ENCODE measurements at regions not wholly inside any gene's neighbourhood (a gene's known extent, or its start where the extent isn't known, plus 50 kb on each side); places are given as distances from the start of the nearest gene placed in this dataset.

DNA sequence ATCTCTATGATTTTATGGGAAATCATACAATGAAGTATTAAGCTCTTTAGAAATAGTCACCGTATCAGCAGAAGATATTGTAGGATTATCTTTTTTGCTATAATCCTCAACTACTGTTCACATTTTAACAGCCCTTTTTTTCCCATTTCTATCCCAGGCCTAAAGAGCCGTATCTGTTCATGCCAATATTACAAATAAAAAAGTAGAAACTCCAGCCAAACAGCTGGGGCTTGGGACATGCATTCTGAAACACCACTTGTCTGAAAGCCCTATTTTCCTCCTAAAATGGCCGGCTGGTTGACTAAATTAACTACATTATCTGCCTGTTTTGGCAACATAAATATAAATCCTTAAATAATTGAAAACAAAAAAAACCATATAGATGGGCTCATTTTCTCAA is 477.8 kb downstream of the CDH2 start:
- DNase-seq (ENCODE audit: low read depth in 4 of 4, low spot score in 3 of 4) = no peak

DNA sequence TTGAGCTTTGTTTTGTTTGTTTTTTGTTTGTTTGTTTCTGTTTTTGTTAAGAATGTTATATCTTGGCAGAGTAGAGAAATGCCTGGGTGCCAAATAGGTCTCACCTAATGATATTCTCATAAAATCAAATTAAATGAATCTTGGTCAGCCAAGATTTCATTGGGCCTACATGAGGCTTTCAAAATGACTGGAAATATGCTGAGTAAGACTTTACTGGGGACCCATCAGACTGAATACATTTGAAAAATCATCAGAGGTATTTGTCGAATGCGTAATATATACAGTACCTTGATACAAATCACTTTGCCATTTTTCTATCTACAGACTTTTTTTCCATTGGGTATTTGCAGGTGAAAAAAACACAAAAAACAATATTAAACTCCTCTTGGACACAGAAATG is 480.8 kb downstream of the CDH2 start:
- DNase-seq (ENCODE audit: low read depth in 4 of 4, low spot score in 3 of 4) = no peak

DNA sequence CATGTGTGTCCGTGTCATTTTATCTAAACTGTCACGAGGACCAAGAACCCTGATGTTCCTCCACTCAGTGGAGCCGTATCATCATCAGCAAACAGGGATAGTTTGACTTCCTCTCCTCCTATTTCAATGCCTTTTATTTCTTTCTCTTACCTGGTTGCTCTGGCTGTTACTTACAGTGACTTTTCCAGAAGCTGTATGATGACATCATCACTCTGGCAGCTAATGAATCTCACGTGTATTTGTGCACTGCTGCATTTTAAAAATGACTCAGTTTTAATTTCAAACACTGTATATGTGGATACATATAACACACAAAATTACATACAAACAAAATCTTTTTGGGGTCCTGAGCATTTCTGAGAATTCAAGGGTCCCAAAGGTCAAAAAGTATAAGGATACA is 481.4 kb downstream of the CDH2 start:
- no peak for DNase-seq (ENCODE audit: low read depth in 4 of 4, low spot score in 3 of 4)

DNA sequence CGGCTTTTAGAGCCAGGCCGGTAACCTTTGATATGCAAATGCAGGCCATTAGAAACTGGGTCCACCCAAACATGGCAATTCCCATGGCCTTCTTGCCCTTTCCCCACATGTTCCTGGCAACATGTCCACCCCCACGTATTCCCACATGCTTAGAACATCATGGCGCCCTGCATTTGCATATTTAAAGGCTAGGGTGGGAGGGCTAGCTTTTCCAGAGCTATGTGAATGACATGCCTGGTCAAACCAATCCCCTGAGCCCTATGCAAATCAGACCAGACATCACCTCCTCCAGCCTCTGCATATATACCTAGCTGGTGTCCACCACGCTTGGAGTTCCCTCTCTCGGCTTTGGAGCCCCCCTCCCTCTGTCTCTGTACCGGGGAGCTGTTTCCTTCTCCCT is 481.9 kb downstream of the CDH2 start:
- no peak for DNase-seq (ENCODE audit: low read depth in 4 of 4, low spot score in 3 of 4)

DNA sequence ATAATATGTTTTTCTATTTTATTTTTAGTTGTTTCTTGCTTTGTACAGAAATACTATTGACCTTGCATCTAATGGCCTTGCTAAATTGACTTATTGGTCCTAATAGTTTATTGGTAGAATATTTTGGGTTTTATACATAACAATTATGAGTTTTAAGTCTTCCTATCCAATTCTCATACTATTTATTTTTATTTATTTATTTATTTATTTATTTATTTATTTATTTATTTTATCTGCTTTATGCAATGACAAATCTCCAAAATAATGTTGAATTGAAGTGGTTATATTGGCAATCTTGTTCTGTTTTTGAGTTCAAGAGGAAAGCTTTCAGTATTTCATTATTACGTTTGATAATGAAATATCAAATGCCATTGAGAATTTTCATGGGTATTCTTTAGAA is 488.3 kb downstream of the CDH2 start:
- DNase-seq (ENCODE audit: low read depth in 4 of 4, low spot score in 3 of 4) = no peak

DNA sequence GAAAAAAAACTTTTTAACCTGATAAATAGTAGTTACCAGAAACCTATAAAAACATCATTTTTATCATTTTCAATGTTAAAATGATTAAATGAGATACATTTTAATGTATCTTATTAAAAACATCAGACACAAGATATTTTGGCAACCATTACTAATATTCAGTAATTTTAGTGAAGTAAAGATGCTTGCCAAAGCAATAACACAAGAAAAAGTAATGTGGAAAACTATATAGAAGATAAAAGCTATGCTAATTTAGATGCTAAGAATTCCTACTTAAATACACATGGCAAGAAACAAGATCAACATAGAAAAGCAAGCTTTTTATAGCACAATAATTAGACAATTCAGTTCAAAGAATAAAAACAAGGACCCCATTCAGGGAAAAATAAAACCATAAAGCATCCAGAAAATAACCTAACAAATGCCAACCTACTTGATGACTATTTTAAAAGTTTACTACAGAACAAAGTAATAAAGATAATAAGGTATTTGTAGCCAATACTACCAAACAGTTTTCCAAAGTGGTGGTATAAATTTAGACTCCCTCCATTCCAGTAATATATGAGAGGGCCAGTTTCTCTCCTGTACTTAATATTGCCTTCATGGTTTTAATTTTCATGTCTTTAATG is 489.5 kb downstream of the CDH2 start:
- DNase-seq (ENCODE audit: low read depth in 4 of 4, low spot score in 3 of 4) = no peak

DNA sequence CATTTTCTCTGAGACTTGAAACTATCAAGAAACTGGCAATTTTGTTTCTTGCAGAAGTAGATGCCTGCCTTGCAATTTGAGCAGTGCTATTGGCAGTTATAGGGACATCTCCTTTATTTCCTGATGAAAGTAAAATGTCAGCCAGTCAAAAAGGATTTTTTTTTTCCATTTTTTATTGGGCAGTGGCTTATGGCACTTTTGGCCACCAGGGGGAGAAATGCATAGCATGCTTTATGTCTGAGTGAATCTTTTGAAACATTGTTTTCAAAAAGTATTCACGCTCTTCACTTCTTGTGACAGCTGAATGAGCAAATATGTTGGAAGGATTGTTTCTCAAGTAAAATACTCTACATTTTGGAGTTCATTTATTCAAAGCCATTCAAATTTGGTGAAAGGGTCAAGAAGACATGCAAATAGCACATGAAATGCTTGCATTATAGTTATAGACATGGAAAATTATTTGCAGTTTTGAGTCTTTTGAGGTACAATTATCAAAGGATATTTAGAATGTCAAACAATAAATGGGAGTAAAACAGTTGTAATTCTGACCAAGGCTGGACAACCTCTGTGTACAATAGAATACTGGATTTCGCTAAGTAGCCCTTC is 491.0 kb downstream of the CDH2 start:
- DNase-seq (ENCODE audit: low read depth in 4 of 4, low spot score in 3 of 4) = no peak

DNA sequence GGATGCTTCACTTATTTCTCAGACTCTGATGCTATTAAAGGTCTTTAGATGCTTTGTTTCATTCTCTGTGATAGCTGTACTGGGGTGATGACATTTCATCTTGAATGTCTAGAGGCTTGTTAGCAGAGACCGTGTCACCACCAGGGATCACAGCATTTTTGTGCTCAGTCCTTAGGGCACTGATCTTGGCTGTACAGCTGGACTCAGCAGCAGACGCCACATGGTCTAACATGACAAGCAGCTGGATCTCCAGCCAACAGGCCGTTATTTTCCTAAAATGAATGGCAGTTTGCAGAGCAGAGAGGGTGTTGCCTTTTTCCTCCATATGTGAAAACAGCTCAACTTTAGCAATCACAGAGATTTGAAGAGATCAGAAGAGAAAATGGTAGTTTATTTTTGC is 491.8 kb downstream of the CDH2 start:
- DNase-seq (ENCODE audit: low read depth in 4 of 4, low spot score in 3 of 4) = no peak

DNA sequence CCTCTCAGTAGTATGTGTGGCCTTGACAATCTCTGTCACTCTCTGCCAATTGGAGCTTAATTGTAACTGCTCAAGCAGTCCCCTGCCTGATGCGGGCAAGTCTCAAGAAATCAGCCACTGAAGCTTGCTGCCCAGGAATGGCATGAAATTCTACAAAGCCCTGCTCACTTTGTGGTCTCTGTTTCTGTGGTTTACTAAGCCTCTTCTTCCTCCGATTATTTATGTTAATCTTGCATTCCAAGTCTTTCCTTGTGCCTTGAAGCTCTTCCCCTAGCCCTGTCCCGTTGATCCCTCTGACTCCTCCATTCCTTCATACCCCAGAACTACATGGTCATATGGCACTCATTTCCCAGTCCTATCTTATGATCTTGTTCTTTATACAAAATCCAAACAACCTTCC is 489.3 kb upstream of the CHST9 start:
- no peak for DNase-seq (ENCODE audit: low read depth in 4 of 4, low spot score in 3 of 4)

DNA sequence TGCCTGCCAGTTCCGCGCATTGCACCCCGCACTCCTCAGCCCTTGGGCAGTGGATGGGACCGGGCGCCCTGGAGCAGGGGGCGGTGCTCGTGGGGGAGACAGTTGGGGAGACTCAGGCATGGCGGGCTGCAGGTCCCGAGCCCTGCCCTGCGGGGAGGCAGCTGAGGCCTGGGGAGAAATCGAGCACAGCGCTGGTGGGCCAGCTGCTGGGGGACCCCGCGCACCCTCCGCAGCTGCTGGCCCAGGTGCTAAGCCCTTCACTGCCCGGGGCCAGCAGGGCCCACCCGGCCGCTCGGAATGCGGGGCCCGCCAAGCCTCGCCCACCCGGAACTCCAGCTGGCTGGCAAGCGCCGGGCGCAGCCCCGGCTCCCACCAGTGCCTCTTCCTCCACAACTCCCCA is 488.8 kb upstream of the CHST9 start:
- DNase-seq (ENCODE audit: low read depth in 4 of 4, low spot score in 3 of 4) = no peak

DNA sequence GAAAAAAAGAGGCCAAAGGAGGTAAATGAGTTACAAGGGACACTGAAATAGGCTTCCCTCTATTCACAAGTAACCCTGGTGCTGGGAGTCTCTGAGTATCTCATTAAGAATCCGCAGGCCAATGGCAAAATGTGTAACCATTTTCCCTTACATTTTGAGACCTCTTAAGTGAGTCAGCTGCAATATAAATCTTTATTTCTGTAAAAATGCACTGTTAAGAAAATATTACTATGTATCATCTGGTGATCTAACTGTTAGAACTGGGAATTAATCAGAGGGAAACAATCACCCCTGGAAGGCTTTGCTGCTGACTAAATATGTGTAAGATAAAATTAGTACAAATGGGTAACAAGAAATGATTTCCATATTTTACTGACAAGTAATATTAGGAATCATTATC is 483.1 kb upstream of the CHST9 start:
- no peak for DNase-seq (ENCODE audit: low read depth in 4 of 4, low spot score in 3 of 4)

DNA sequence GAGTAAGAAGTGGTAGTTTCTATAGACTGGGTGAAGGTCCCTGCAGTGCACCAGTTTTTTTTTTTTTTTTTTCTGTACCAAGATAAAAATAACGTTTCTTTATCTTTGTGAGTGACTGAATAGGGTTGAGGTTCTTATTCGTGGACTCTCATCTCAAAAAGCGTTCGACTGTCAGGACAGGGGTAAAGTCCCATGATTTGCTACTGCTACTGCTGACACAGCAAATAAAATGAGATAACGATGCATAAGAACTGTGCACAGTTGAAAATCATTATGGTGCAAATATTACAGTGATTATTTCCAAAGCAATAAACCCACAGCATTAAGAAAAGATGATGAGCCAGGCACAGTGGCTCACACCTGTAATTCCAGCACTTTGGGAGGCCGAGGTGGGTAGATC is 482.0 kb upstream of the CHST9 start:
- no peak for DNase-seq (ENCODE audit: low read depth in 4 of 4, low spot score in 3 of 4)

DNA sequence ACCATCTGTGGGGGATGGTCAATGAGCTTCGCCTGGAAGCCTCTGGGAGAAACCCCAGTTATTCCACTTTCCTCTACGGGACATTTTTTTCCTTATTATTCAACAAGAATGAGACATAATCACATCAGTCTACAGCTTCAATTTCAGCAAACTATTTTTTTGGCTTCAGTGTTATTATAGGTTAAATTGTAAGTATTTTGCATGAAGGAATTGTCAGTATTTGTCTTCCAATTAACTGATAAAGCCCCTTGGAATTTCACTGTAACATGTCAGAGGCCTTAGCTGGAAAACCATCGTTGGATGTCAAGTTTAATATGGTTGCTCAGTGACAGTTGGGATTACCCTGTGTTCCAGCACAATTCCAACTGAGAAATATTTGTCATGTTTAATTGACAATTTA is 480.9 kb upstream of the CHST9 start:
- no peak for DNase-seq (ENCODE audit: low read depth in 4 of 4, low spot score in 3 of 4)

DNA sequence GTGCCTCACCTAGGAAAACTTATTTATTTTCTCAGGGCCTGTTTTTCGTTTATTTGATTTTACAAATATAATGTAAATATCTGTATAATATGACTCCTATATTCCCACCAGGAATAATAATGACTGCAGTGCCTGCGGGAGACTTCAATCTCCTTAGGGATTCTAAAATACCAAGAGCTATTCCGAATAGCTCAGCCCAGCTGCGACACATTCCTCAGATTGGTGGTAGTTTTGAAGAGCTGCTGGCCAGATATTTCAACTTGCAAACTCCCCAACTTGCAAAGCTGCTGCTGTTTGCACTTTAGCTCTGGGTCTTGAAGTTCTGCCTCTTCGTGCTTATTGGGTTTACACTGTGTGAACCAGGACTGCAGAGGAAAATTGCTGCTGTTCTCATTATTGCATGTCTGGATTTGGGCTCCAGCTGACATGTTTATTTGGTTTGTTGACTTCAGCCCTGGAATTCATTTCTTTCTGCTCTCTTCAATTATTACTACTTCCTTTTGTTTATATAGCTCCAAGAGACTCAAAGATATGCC is 480.2 kb upstream of the CHST9 start:
- no peak for DNase-seq (ENCODE audit: low read depth in 4 of 4, low spot score in 3 of 4)

DNA sequence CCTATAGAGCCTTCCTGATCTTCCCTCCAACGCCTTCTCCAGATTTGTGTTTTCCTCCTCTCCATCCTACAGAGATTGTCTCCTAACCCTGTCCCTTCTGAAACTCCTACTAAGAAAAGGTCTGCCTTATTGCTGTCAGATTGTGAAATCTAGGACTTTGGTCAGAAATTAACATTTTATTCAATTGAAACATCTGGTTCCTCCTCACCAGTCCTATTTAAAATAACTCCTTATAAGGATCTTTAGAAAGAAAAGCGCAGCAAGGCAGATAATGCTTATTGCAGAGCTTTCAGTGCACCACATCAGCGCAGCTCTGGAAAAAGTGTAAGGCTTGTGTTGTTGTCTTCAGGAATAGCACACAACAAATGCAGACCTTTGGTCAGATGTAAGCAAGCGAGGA is 477.8 kb upstream of the CHST9 start:
- DNase-seq (ENCODE audit: low read depth in 4 of 4, low spot score in 3 of 4) = no peak

DNA sequence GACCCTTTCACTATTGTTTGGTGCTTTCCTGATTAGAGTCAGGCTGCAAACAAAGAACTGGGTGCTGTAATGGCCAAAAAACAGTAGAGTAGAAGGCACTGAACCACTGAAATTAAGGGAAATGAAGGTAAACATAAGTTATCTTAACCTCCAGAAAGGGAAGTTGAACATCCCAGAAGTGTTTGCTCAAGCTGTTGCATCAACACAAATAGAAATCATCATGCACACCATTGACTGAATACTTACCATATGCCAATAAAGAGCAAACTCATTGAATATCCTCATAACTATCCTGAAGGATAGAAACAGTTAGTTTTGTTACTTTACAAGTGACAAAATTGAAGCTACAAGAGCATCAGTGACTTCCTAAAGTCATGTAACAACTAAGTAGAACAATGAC is 477.4 kb upstream of the CHST9 start:
- DNase-seq (ENCODE audit: low read depth in 4 of 4, low spot score in 3 of 4) = no peak

DNA sequence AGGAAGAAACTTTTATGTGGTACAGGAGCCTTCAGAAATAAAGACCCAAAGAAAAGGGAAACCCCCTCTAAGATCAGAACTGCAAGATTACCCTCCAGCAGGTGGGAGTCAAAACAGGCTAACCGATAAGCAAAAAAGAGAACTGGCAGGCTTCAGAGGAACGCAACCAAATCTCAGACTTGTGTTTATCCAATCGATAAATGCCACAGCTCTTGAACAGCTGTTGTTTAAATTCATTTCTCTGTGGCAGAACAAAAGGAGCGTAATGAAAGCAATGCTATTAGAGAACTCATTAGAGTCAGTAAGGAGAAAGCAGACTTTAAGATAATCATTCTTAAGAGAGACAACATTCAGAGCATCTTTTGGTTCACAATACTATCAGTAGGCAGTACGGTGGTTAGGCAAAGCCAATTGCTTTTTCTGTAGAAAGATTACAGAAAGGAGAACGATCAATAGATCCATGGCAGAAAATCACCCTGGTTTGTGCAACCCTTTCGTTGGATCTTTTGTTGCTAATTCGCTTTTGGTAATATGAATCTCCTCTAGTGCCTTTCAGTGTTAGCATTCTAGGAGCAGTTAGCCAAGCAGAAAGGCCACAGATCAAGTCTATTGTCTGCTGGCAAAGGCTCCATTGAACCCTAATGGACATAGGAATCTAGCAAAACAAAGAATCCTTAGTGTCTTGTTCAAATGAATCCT is 476.4 kb upstream of the CHST9 start:
- DNase-seq (ENCODE audit: low read depth in 4 of 4, low spot score in 3 of 4) = no peak

DNA sequence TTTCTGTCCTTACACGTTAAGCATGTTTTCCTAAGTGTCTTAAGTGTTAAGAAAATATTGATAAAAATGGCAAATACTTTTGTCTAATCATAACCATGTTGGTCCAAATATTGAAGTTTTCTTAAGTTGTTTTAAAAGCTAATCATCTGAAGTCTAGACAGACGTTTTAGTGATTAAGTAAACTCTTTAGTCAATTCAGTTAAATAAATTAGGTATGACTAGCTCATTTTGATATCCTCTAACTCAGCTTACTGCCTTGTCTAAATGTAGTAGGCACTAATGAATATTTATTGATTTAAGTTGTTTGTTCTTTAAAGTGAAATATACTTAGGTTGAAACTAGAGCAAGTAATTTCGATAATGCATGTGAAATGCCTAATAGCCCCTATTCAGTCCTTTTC is 471.8 kb upstream of the CHST9 start:
- no peak for DNase-seq (ENCODE audit: low read depth in 4 of 4, low spot score in 3 of 4)

DNA sequence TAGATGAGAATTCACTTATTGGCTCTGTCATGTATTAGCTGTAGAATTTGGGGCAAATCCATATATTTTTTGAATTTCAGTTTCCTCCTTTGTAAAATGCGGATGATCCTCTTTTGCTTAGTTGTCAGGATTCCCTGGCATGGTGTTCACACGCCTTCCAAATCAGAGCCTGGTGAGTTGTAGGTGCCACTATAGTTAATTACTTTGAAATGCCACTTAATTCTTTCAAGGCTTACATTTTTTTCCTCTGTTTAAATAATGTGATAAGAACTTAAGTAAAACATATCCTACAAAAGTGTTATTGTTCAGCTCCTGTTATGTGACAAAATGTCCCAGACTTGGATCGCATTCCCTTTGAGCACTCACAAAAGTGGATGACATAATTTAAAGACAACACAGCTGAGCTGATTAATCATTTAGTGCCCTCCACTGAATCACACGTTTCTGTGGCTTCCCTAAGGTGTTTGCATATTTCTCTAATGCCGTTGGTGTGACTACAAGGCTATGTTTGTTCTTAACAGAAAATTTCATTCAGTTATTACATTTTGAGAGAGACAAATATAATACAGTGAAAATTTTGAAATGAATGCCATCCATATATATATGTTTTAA is 471.2 kb upstream of the CHST9 start:
- no peak for DNase-seq (ENCODE audit: low read depth in 4 of 4, low spot score in 3 of 4)

DNA sequence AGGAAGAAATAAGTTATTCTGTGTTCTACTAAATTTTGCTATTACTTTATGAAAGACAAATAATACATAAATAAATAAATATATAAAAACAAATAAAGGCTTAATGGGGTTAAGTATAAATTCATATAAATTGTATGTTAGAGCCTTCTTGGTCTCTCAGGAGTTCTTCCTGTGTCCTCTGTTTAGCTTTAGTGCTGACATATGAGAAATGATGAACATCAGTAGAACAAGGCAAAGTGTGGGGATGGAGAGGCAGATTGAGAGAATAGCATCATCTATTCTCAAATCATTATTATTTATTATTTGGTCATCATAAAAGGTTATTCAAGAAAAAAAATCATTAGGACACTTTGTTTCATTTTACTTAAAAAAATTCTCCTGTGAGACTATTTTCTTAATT is 468.1 kb upstream of the CHST9 start:
- no peak for DNase-seq (ENCODE audit: low read depth in 4 of 4, low spot score in 3 of 4)

DNA sequence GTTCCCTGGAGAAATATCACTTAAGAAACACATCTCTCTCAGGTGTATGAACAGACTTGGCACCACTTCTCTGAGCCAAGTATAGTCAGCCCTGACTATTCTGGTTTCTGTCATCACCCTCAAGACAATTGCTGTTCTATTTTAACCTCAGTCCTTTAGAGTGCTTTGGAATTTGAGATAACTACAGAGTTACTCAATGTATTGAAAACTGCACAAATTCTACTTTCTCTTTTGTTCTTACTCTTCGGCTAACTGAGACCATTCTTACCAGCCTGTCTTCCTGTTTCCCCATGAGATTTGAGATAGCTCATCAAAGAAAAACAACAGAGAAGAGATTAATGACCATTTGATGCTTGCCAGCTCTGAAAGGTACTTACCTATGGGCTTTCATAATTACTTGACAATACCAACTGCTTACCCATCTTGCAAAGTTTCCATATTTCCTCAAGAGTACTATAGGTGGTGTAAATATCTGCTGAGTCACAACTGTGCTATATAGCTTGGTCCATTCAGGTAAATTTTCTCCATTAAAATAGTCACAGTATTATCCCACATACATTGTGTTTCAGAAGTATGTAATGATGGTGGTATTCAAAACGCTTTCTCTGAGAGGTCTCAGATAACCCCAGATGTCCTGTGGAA is 467.5 kb upstream of the CHST9 start:
- DNase-seq (ENCODE audit: low read depth in 4 of 4, low spot score in 3 of 4) = no peak

All from left renal pelvis (tissue), 4 donors.